CD4-positive, alpha-beta T cell treated with Interleukin-17A for 4 hours (primary cell): ENCODE measurements at regions not wholly inside any gene's neighbourhood (a gene's known extent, or its start where the extent isn't known, plus 50 kb on each side); places are given as distances from the start of the nearest gene placed in this dataset.

Source experiments
- DNase-seq: peaks from one replicate; pipeline ENCODE4 v3.0.0-alpha.2; 2020; ENCODE audit warnings: mixed read lengths

DNA sequence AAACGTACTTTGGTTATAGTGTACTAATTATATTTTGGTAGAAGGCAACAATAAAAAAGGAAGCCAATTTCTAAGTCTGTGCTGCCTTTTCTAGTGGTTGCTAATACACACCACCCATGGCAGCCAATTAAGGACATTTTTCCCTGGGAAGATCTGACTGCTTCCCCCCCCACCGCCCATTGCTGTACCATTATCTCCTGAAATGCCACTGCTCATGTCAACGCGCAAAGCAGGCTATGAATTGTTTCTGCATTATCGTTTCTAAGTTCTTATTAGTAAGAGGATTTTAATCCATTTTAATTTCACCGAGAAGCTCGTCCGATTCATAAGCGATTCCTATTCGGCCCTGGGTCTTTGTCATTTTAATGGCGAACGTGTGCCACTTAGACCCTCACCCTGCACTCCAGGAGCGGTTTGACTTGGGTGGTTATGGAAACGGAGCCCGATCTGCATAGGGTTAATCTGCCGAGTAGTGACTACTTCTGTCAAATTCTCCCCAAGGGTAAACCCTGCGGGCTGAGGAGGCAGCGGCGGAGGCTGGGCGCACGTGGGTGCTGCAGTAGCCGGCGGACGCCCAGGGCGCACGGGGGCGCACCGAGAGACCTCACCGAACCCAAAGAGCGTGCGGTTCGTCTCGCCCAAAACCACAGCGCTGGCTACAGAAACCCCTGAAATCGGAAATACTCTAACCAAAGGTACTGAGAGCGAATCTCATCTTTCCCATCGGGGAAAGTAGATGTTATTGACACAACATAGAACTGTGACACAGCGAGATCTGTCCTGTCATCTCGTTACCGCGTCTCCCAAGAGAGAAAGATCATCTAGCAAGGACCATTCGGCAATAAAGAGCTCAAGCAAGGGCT is 55.8 kb upstream of the SHC3 start:
- DNase-seq, result peak; percentile 14

DNA sequence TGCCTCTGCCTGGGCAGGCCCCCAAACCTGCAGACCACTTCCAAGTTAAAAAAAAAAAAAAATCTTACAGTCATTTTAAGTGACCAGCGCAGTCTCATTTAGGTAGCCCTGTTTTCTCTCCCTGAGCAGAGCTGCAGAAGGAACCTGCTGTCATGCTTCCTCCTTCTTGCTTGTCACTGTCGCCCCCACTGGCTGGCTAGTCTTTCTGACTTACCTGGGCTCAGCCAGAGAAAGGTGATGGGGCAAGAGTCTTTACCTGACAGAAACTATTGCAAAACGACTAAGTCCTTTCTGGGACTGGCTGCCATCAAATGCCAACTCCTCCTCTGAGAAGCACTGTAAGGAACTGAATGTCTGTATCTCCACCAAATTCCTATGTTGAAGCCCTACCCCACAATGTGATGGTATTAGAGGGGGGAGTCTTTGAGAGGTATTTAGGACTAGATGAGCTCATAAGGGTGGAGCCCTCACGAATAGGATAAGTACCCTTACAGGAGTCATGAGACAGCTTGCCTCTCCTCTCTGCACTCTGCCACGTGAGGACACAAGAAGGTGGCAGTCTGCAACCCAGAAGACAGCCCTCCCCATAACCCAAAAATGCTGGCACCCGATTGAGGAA is 58.4 kb upstream of the SHC3 start:
- no peak for DNase-seq

GRCh38 chr9:89238424-89238823 is 59.8 kb upstream of the SHC3 start:
- no peak for DNase-seq

- no peak for DNase-seq
Observed at GRCh38 chr9:89243296-89244061, 64.9 kb upstream of the SHC3 start.

DNA sequence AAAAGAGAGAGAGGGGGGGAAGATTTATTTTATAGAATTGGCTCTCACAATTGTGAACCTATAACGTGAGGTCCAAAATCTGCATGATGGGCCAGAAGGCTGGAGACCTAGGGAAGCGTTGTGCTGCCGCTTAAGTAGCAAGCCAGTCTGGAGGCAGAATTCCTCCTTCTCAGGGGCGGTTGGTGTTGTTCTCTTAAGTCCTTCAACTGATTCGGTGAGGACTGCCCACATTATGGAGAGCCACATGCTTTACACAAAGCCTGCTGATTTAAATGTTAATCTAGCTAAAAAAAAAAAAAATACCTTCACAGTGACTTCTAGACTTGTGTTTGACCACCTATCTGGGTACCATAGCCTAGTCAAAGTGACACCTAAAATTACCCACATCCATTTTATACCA is 64.2 kb upstream of the CKS2 start:
- DNase-seq, result no peak

DNA sequence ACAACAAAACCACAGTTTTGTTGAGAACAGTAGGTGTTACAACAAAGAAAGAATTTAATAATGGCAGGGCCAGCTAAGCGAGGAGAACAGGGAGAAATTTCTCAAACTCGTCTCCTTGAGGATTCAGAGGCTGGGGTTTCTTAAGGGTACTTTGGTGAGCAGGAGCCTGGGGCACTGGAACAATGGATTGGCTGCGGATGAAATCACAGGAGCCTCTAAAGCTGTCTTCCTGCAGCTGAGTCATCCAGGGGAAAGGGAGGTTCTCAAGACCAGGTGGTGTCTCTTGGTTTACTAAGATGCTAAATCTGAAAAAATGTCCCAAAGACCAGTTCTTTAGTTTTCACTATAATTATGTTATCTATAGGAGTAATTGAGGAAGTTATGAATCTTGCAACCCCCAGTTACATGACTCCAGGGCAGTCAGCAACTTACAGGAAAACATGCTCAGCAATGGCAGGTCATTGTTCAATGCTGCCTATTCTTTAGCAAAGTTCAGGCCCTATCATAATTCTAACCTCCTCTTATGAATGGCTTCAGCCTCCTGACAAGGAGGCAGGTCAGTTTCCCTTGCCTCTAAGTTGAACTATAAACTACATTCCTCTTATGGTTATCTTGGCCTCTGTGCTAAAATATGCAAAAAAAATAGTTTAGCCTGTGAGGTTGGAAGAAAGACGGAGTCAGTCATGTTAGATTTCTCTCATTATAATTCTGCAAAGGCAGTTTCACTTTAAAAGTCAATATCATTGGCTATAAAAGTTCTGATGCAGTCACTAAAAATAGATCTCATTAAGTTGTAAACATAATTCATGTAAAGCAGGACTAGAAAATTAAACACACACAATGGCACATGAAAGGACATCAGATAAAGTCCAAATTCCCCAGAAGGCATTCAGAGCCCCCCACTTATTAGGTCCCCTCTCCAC is 63.3 kb upstream of the CKS2 start:
- no peak for DNase-seq

DNA sequence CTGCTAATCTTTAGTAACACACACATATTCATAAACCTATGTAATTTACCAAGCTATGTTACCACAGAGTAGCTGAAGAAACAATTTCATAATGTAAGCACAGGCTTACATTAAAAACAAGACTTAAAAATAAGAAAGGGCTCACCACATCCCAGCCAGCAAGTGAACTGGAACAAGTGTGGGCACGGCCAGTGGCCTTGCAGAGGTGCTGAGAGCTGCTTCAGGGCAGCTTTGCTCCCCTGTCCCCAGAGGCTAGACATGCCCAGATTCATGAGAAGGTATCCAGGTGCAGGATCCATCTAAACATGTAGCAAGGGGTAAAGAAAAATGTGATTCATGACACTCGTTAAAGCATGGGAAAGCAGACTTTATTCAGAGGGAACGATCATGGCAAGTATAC is 62.0 kb upstream of the CKS2 start:
- no peak for DNase-seq

- no peak for DNase-seq
Observed at GRCh38 chr9:89252651-89253267, 58.2 kb upstream of the CKS2 start.

- no peak for DNase-seq
Observed at GRCh38 chr9:89254058-89254772, 56.8 kb upstream of the CKS2 start.

GRCh38 chr9:89254773-89255125 is 56.2 kb upstream of the CKS2 start:
- DNase-seq, result no peak

DNA sequence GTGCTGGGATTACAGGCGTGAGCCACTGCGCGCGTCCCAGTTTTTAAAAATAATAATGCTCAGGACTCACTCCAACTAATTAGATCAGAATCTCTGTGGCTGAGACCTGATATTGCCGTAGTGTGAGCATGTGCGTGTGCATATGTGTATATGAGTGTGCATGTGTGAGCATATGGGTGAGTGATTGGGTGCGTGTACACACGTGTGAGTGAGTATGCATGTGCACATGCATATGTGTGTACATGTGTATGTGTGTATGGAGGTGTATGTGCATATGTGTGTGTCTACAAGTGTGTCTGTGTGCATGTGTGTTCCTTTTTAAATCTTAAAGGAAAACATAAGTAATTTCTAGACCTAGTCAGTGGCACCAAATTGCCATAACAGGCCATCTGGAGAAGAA is 54.8 kb upstream of the CKS2 start:
- DNase-seq, result no peak

- no peak for DNase-seq
Observed at GRCh38 chr9:89256642-89257041, 54.4 kb upstream of the CKS2 start.

DNA sequence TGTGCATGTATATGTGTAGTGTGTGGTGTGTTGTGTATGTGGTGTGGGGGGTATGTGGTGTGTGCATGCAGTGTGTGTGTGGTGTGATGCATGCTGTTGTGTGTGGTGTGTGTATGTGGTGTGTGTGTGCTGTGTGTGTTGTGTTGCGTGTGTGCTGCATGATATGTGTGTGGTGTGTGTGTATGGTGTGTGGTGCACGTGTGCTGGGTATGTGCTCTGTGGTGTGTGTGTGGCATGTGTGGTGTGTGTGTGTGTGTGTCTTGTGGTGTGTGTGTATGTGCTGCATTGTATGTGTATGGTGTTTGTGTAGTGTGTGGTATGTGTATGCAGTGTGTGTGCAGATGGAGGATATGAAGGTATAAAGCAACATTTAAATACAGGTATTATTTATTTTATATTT is 50.5 kb upstream of the CKS2 start:
- no peak for DNase-seq
